ENCODE measurements at regions not wholly inside any gene's neighbourhood (a gene's known extent, or its start where the extent isn't known, plus 50 kb on each side); places are given as distances from the start of the nearest gene placed in this dataset.

- DNase-seq (ENCODE audit: extremely low spot score): no peak
- TF ChIP-seq, protein P1, sequence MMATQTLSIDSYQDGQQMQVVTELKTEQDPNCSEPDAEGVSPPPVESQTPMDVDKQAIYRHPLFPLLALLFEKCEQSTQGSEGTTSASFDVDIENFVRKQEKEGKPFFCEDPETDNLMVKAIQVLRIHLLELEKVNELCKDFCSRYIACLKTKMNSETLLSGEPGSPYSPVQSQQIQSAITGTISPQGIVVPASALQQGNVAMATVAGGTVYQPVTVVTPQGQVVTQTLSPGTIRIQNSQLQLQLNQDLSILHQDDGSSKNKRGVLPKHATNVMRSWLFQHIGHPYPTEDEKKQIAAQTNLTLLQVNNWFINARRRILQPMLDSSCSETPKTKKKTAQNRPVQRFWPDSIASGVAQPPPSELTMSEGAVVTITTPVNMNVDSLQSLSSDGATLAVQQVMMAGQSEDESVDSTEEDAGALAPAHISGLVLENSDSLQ (IDR thresholded peaks at IDR 0.05): no peak
- TF ChIP-seq ELF4 (IDR thresholded peaks at IDR 0.05): no peak
- TF ChIP-seq FOXM1 (IDR thresholded peaks at IDR 0.05; ENCODE audit: borderline replicate concordance): no peak
- no peak for TF ChIP-seq ARNT (IDR thresholded peaks at IDR 0.05)
- no peak for TF ChIP-seq FOXK2 (IDR thresholded peaks at IDR 0.05)
- TF ChIP-seq BHLHE40 (IDR thresholded peaks at IDR 0.05; ENCODE audit: borderline replicate concordance): no peak
- TF ChIP-seq SP1 (IDR thresholded peaks at IDR 0.05): no peak
- no peak for TF ChIP-seq L3MBTL2 (conservative IDR thresholded peaks at IDR 0.05)
- TF ChIP-seq SUZ12 (IDR thresholded peaks at IDR 0.05): no peak
- TF ChIP-seq HDGF (IDR thresholded peaks at IDR 0.05; ENCODE audit: borderline replicate concordance): no peak
- no peak for TF ChIP-seq CTBP1 (IDR thresholded peaks at IDR 0.05; ENCODE audit: borderline replicate concordance)
- no peak for TF ChIP-seq FOXA1 (IDR thresholded peaks at IDR 0.05)
- TF ChIP-seq ZNF384 (IDR thresholded peaks at IDR 0.05): no peak
- no peak for TF ChIP-seq TARDBP (IDR thresholded peaks at IDR 0.05)
- no peak for TF ChIP-seq LEF1 (IDR thresholded peaks at IDR 0.05; ENCODE audit: borderline replicate concordance)
- no peak for TF ChIP-seq NFRKB (IDR thresholded peaks at IDR 0.05)
- CTCF ChIA-PET: interaction anchor here (0.7 kb wide), 1 partner anchor 32 kb away, joined by 3 read pairs; no protein-coding TSS in a partner anchor
- POLR2A ChIA-PET: no interaction called here
These were observed 92.4 kb upstream of the CEP85L start for GRCh38 chr6:118743746-118744145.

DNA sequence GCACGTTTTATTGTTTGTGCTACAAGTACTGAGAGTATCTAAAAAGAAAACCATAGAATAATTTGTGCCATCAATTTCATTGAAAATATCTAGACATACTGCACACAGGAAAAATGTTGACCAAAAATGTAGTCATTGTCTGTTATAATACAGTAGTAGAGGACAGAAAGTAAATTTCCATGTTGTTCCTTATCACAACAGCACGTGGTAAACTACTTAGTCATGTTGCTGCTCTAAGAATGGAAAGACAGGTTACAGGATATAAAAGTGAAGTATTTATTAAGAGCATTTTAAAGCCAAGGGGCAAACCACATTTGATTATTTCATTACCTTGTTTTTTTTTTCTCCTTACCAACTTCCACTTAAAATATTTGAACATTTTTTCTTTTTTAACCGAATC is 89.0 kb upstream of the CEP85L start:
- DNase-seq (ENCODE audit: extremely low spot score): no peak
- ChIA-PET CTCF (no interaction called here), POLR2A (no interaction called here)
- TF ChIP-seq NFRKB (IDR thresholded peaks at IDR 0.05) (no peak), SUZ12 (IDR thresholded peaks at IDR 0.05) (no peak), BHLHE40 (IDR thresholded peaks at IDR 0.05; ENCODE audit: borderline replicate concordance) (no peak), FOXM1 (IDR thresholded peaks at IDR 0.05; ENCODE audit: borderline replicate concordance) (no peak), HDGF (IDR thresholded peaks at IDR 0.05; ENCODE audit: borderline replicate concordance) (no peak), L3MBTL2 (conservative IDR thresholded peaks at IDR 0.05) (no peak), CTBP1 (IDR thresholded peaks at IDR 0.05; ENCODE audit: borderline replicate concordance) (no peak), ARNT (IDR thresholded peaks at IDR 0.05) (no peak), ELF4 (IDR thresholded peaks at IDR 0.05) (no peak), ZNF384 (IDR thresholded peaks at IDR 0.05) (no peak), FOXA1 (IDR thresholded peaks at IDR 0.05) (no peak), FOXK2 (IDR thresholded peaks at IDR 0.05) (no peak), SP1 (IDR thresholded peaks at IDR 0.05) (no peak), TARDBP (IDR thresholded peaks at IDR 0.05) (no peak)
- TF ChIP-seq, protein P1 (IDR thresholded peaks at IDR 0.05): no peak

DNA sequence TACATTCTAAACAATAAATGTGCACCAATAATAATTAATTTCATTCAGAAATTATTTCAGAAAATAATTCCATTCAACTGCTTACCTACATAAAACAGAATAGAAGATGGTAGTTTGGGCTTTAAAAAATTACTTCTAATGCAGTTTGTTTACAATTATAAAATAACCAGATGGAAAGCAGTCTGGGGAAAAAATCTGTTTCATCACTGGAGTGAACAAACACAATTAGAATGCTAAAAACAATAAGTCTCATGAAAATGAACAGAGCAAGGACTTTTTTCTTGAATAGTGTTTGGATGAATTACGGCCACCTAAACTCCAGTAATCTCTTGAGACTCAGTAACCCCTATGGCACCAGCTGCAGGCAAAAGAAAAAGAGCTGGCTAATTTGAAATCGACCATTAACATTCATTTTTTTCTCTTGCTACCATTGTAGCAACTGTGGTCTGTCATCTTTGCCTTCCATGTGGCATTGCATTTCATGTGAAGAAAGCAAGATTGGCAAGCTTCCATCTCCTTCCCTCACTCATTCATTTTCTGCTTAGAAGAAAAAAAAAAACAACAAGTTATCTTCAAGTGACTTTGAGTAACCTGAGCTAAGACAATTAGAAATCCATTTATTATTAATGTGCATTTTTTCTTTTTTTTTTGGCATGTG is 88.4 kb upstream of the CEP85L start:
- POLR2A ChIA-PET: no interaction called here
- CTCF ChIA-PET: no interaction called here
- DNase-seq (ENCODE audit: extremely low spot score): no peak
- no peak for TF ChIP-seq ARNT (IDR thresholded peaks at IDR 0.05)
- no peak for TF ChIP-seq LEF1 (IDR thresholded peaks at IDR 0.05; ENCODE audit: borderline replicate concordance)
- TF ChIP-seq TARDBP (IDR thresholded peaks at IDR 0.05): no peak
- TF ChIP-seq, protein P1 (IDR thresholded peaks at IDR 0.05): no peak
- TF ChIP-seq FOXK2 (IDR thresholded peaks at IDR 0.05): no peak
- no peak for TF ChIP-seq CTBP1 (IDR thresholded peaks at IDR 0.05; ENCODE audit: borderline replicate concordance)
- TF ChIP-seq ELF4 (IDR thresholded peaks at IDR 0.05): no peak
- no peak for TF ChIP-seq SP1 (IDR thresholded peaks at IDR 0.05)
- TF ChIP-seq L3MBTL2 (conservative IDR thresholded peaks at IDR 0.05): no peak

- ChIA-PET CTCF (no interaction called here), POLR2A (no interaction called here)
- no peak for TF ChIP-seq FOXK2 (IDR thresholded peaks at IDR 0.05)
- no peak for TF ChIP-seq TARDBP (IDR thresholded peaks at IDR 0.05)
- TF ChIP-seq ZNF384 (IDR thresholded peaks at IDR 0.05): no peak
- TF ChIP-seq FOXA1 (IDR thresholded peaks at IDR 0.05): no peak
- no peak for TF ChIP-seq SP1 (IDR thresholded peaks at IDR 0.05)
- no peak for TF ChIP-seq L3MBTL2 (conservative IDR thresholded peaks at IDR 0.05)
- TF ChIP-seq, protein P1 (IDR thresholded peaks at IDR 0.05): no peak
- DNase-seq (ENCODE audit: extremely low spot score): no peak
These were observed 85.0 kb upstream of the CEP85L start for GRCh38 chr6:118736440-118736839.

DNA sequence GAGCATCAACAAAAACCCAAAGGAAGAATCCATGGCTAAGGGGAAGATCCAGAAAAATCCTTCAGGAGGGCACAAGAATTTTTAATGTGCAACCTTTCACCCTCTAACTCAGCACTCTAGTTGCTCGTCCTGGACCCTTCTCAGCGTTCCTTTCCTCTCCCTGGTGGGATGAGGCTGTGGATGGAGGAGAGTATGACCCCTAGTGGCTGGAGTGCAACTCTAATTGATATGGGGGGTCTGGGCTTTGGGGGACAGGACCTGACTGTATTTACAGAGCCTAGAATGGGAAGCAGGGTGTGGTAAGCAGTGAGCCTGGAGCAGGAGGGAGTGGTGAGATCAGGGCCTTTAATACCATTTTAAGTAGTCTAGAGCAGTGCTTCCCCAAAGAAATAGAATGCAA is 83.9 kb upstream of the CEP85L start:
- peak; percentile 42 for DNase-seq (ENCODE audit: extremely low spot score)
- no peak for TF ChIP-seq L3MBTL2 (conservative IDR thresholded peaks at IDR 0.05)
- no peak for TF ChIP-seq ELF4 (IDR thresholded peaks at IDR 0.05)
- TF ChIP-seq ARNT (IDR thresholded peaks at IDR 0.05): no peak
- no peak for TF ChIP-seq BHLHE40 (IDR thresholded peaks at IDR 0.05; ENCODE audit: borderline replicate concordance)
- TF ChIP-seq HDGF (IDR thresholded peaks at IDR 0.05; ENCODE audit: borderline replicate concordance): no peak
- TF ChIP-seq, protein P1 (IDR thresholded peaks at IDR 0.05): no peak
- no peak for TF ChIP-seq LEF1 (IDR thresholded peaks at IDR 0.05; ENCODE audit: borderline replicate concordance)
- TF ChIP-seq CTBP1 (IDR thresholded peaks at IDR 0.05; ENCODE audit: borderline replicate concordance): no peak
- no peak for TF ChIP-seq FOXK2 (IDR thresholded peaks at IDR 0.05)
- TF ChIP-seq ZNF384 (IDR thresholded peaks at IDR 0.05): no peak
- no peak for TF ChIP-seq FOXM1 (IDR thresholded peaks at IDR 0.05; ENCODE audit: borderline replicate concordance)
- TF ChIP-seq TARDBP (IDR thresholded peaks at IDR 0.05): no peak
- no peak for TF ChIP-seq NFRKB (IDR thresholded peaks at IDR 0.05)
- no peak for TF ChIP-seq SP1 (IDR thresholded peaks at IDR 0.05)
- TF ChIP-seq SUZ12 (IDR thresholded peaks at IDR 0.05): no peak
- TF ChIP-seq FOXA1 (IDR thresholded peaks at IDR 0.05): no peak
- POLR2A ChIA-PET: no interaction called here
- CTCF ChIA-PET: no interaction called here

Data from HEK293T (cell line).